Neutrophil (primary cell): ENCODE measurements at regions not wholly inside any gene's neighbourhood (a gene's known extent, or its start where the extent isn't known, plus 50 kb on each side); places are given as distances from the start of the nearest gene placed in this dataset.

Experiments
- H3K27ac ChIP-seq: fragments of 200-600 bp; sonication (generic); 2 replicates; pipeline ENCODE4 v1.5.1; 2016; ENCODE audit warnings: mild to moderate bottlenecking, moderate library complexity
- H3K27me3 ChIP-seq: fragments of 200-600 bp; sonication (generic); 2 replicates; pipeline ENCODE4 v1.6.0; 2016; ENCODE audit warnings: mild to moderate bottlenecking
- H3K36me3 ChIP-seq: fragments of 200-600 bp; sonication (generic); 2 replicates; pipeline ENCODE4 v1.5.1; 2017
- H3K4me1 ChIP-seq, 2 experiments: fragments of 200-600 bp in 1 of 2; sonication (generic) in 1 of 2; 1 replicate in 1 of 2; 2 replicates in 1 of 2; pipeline versions ENCODE4 v1.5.1 to v1.6.1; 2013 to 2016; ENCODE audit warnings: low read depth in 1 of 2, low read length in 1 of 2, mild to moderate bottlenecking in 1 of 2, moderate library complexity in 1 of 2; ENCODE audit not compliant: control insufficient read depth in 1 of 2, insufficient read depth in 1 of 2
- H3K4me3 ChIP-seq, 2 experiments: fragments of 200-600 bp in 1 of 2; sonication (generic) in 1 of 2; 1 replicate in 1 of 2; 2 replicates in 1 of 2; pipeline ENCODE4 v1.5.1; 2013 to 2016; ENCODE audit warnings: low read depth in 1 of 2, low read length in 1 of 2, mild to moderate bottlenecking in 1 of 2, moderate library complexity in 1 of 2
- H3K9me3 ChIP-seq: fragments of 200-600 bp; sonication (generic); 2 replicates; pipeline ENCODE4 v1.5.1; 2016
- TF ChIP-seq, protein P1 (sequence below): fragments of 200-600 bp; sonication (generic); IDR thresholded peaks from 2 replicates; pipeline ENCODE4 v1.5.1; 2016; ENCODE audit warnings: antibody characterized with exemption

DNA sequence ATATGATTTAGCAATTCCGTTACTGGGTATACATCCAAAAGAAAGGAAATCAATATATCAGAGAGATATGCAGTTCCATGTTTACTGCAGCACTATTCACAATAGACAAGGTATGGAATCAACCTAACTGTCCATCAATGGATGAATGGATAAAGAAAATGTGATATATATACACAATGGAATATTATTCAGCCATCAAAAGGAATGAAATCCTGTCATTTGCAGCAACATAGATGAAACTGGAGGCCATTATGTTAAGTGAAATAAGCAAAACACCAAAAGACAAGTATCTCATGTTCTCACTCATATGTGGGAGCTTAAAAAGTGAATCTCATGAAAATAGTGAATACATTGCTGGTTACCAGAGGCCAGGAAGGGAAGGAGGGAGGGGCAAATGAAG is 390.8 kb downstream of the ZFHX3 start:
- no peak overlapping the region for H3K4me3 ChIP-seq
- H3K36me3 ChIP-seq, result no peaks in the 10 kb centered on the region
- H3K9me3 ChIP-seq, result no peaks in the 10 kb centered on the region
- H3K27ac ChIP-seq, result no peak overlapping the region
- no peaks in the 10 kb centered on the region for H3K4me1 ChIP-seq
- no peaks in the 10 kb centered on the region for H3K27me3 ChIP-seq
- TF ChIP-seq, protein P1, sequence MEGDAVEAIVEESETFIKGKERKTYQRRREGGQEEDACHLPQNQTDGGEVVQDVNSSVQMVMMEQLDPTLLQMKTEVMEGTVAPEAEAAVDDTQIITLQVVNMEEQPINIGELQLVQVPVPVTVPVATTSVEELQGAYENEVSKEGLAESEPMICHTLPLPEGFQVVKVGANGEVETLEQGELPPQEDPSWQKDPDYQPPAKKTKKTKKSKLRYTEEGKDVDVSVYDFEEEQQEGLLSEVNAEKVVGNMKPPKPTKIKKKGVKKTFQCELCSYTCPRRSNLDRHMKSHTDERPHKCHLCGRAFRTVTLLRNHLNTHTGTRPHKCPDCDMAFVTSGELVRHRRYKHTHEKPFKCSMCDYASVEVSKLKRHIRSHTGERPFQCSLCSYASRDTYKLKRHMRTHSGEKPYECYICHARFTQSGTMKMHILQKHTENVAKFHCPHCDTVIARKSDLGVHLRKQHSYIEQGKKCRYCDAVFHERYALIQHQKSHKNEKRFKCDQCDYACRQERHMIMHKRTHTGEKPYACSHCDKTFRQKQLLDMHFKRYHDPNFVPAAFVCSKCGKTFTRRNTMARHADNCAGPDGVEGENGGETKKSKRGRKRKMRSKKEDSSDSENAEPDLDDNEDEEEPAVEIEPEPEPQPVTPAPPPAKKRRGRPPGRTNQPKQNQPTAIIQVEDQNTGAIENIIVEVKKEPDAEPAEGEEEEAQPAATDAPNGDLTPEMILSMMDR, result no peak

DNA sequence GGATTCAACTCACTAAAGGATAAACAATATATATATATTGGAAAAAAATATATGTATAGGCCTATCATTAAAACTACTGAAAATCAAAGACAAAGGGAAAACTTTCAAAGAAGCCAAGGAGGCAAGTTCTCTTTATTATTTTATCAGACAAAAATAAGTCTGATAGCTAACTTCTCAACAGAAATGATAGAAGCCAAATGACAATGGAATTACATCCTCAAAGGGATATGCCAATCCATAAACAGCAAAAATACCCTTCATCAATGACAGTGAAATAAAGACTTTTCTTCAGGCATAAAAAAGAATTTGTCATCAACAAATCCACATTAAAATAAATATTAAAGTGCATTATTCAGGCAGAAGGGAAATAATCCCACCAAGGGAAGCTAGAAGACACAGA is 393.4 kb downstream of the ZFHX3 start:
- no peaks in the 10 kb centered on the region for H3K4me1 ChIP-seq
- no peaks in the 10 kb centered on the region for H3K27me3 ChIP-seq
- no peaks in the 10 kb centered on the region for H3K36me3 ChIP-seq
- H3K9me3 ChIP-seq, result no peaks in the 10 kb centered on the region
- H3K4me3 ChIP-seq, result no peak overlapping the region
- TF ChIP-seq, protein P1, result no peak
- no peak overlapping the region for H3K27ac ChIP-seq

- TF ChIP-seq, protein P1, result no peak
- Histone ChIP-seq H3K4me3 (no peak overlapping the region), H3K36me3 (no peaks in the 10 kb centered on the region), H3K4me1 (no peaks in the 10 kb centered on the region), H3K27me3 (no peaks in the 10 kb centered on the region), H3K27ac (no peak overlapping the region), H3K9me3 (no peaks in the 10 kb centered on the region)
Observed at GRCh38 chr16:72649254-72649944, 398.5 kb downstream of the ZFHX3 start.

DNA sequence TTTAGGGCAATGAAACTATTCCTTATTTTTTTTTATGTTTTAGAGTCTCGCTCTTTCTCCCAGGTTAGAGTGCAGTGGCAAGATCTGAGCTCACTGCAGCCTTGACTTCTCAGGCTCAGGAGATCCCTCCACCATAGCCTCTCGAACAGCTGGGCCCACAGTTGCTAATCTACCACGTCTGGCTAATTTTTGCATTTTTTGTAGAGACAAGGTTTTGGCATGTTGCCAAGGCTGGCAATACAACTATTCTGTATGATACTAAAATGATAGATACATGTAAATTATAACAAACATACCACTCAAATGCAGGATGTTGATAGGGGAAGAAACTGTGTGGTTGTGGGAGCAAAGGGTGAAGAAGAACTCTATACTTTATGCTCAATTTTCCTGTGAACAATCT is 401.3 kb downstream of the ZFHX3 start:
- no peaks in the 10 kb centered on the region for H3K36me3 ChIP-seq
- no peaks in the 10 kb centered on the region for H3K9me3 ChIP-seq
- no peak overlapping the region for H3K4me3 ChIP-seq
- H3K4me1 ChIP-seq, result no peaks in the 10 kb centered on the region
- TF ChIP-seq, protein P1, result no peak
- no peak overlapping the region for H3K27ac ChIP-seq
- no peaks in the 10 kb centered on the region for H3K27me3 ChIP-seq

- H3K36me3 ChIP-seq, result no peaks in the 10 kb centered on the region
- no peaks in the 10 kb centered on the region for H3K9me3 ChIP-seq
- H3K27me3 ChIP-seq, result no peaks in the 10 kb centered on the region
- H3K27ac ChIP-seq, result no peak overlapping the region
- H3K4me3 ChIP-seq, result no peak overlapping the region
- no peaks in the 10 kb centered on the region for H3K4me1 ChIP-seq
- TF ChIP-seq, protein P1, result no peak
Observed at GRCh38 chr16:72645538-72645937, 402.4 kb downstream of the ZFHX3 start.
